Middle frontal gyrus (tissue), 1 donor: ENCODE measurements at regions not wholly inside any gene's neighbourhood (a gene's known extent, or its start where the extent isn't known, plus 50 kb on each side); places are given as distances from the start of the nearest gene placed in this dataset.
"Not testable (repeated sequence)": the region's sequence is repeated elsewhere in the genome, so short reads cannot be mapped to it uniquely, and the experiment has no call there.

Experiments used
- DNase-seq: peaks from one replicate; pipeline ENCODE4 v3.0.0-alpha.2; 2015; ENCODE audit warnings: low spot score; ENCODE audit errors: extremely low spot score

GRCh38 chrX:3867067-3867831, 153.8 kb upstream of the PRKX start:
- not testable (repeated sequence) for DNase-seq

DNA sequence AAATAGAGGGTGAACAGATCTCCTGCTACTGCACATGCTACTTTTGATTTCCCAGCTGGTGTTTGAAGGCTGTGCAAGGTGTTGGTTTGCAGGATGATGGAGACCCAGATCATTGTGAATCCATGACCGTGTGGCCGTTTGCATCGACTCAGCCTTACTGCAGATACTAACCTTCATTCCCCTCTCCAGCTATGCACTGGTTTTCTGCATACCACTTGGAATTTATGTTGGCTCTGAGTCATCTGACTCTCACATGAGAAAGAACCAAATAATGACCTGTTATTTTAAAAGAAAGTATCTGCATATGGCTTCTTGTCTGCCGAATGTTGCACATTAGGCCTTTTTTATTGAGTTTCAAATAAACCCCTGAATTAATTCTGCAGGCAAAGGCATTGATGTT, 144.9 kb upstream of the PRKX start:
- DNase-seq = not testable (repeated sequence)

- DNase-seq = not testable (repeated sequence)
Observed at GRCh38 chrX:3843522-3844145, 130.2 kb upstream of the PRKX start.

DNA sequence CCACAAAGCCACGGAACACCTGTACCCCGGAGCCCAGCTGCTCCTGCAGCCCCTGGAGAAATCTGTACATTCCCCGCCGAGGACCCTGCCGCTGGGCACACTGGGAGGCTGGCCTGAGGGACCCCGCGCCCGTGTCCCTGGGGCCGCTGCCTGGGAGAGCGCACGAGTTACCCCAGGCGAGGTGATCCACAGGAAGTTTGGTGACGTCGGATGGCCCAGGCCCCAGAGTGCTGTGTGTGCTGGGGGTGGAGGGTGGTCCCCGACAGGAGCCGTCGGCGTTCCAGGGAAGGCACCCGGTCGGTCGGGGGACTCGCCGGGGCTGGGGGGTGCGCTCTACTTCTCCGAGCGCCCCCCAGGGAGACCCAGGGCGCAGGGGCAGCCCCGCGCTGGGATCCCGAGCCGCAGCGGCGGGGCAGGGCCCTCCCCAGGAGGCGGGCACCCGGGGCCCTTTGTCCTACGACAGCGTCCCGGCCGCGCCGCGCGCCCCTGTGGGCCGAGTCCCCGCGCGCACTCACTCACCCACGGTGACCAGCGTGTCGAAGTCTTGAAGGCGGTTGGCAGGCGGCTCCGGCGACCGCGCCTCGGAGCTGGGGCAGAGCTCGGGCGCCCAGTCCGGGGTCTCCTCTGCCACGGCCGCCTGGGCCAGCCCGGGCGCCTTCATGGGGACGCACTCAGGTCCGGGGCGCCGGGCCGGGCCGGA, 129.5 kb upstream of the PRKX start:
- DNase-seq = not testable (repeated sequence)

- not testable (repeated sequence) for DNase-seq
Observed at GRCh38 chrX:3838754-3839153, 125.3 kb upstream of the PRKX start.

- DNase-seq = not testable (repeated sequence)
Observed at GRCh38 chrX:3837958-3838643, 124.7 kb upstream of the PRKX start.

- DNase-seq = not testable (repeated sequence)
Observed at GRCh38 chrX:3837211-3837610, 123.8 kb upstream of the PRKX start.

DNA sequence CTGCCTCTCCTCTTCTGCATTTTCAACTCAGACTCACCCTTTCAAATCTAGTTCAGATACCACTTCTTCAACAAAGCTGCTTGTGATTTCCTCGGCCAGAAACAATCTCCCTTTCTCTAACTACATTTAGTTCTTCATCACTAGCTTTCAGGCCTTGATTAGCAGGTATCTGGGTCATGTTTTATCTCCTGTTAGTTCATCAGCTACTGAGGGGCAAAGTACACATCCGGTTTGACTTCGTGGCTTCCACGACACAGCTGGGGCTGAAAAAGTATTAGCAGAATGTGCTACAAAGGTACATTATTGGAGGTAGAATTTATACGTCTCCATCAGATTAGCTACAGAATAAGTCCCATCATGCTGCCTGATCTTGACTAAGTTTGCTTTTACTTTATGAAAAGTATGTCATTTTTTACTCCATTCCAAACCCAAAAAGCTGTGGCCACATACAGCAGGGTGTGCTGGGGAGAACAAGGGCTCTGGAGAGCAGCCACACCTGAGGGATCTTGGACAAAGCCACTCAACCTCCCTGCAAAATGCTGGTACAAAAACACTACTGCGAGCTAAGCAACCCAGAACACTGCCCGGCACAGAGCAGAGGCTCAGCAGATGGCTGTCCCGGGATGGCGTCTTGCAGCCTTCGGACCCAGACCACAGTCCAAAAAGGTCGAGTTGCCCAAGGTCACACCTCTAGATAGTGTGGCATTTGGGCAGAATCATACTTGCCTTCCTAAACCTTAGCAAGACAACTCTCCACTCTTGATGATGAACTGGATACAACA, 120.5 kb upstream of the PRKX start:
- DNase-seq = not testable (repeated sequence)

DNA sequence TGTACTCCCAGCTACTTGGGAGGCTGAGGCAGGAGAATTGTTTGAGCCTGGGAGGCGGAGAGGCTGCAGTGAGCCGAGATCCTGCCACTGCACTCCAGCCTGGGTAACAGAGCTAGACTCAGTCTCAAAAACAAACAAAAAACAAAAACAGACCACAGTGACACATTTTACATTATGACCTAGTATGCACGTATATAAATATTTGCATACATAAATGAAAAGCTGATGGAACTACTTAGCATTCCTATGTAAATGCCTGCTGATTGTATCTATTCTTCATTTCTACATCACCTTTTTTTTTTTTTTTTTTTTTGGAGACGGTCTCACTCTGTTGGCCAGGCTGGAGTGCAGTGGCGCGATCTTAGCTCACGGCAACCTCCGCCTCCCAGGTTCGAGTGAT, 116.6 kb upstream of the PRKX start:
- DNase-seq = not testable (repeated sequence)

- DNase-seq = not testable (repeated sequence)
Observed at GRCh38 chrX:3829041-3829531, 115.6 kb upstream of the PRKX start.

- not testable (repeated sequence) for DNase-seq
Observed at GRCh38 chrX:3828378-3829040, 115.1 kb upstream of the PRKX start.

- DNase-seq = not testable (repeated sequence)
Observed at GRCh38 chrX:3824008-3824407, 110.6 kb upstream of the PRKX start.

- DNase-seq = no peak
Observed at GRCh38 chrX:3820167-3820566, 106.7 kb upstream of the PRKX start.

DNA sequence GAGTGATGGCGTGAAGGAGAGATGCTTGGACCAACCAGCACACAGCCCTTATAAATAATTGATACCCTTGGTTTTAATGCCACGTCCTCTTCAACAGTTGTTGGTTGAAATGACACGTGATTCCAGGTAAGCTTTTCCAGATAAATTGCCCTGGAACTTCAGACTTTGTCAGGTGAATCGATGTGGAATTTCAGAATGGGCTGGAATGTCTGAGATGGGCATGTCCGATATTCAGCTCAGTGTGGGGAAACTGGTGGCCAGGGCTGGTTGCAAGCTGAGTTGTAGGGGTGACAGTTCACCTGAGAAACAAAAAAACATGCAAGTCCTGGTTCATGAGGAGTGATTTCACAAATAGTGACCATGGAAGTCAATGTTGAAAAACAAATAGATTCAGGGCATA, 104.0 kb upstream of the PRKX start:
- not testable (repeated sequence) for DNase-seq

- DNase-seq = no peak
Observed at GRCh38 chrX:3815896-3816664, 102.6 kb upstream of the PRKX start.

- no peak for DNase-seq
Observed at GRCh38 chrX:3811331-3812311, 98.2 kb upstream of the PRKX start.

- no peak for DNase-seq
Observed at GRCh38 chrX:3807906-3808305, 94.5 kb upstream of the PRKX start.

GRCh38 chrX:3806630-3807029, 93.2 kb upstream of the PRKX start:
- no peak for DNase-seq
